GM08714 (cell line): ENCODE measurements at regions not wholly inside any gene's neighbourhood (a gene's known extent, or its start where the extent isn't known, plus 50 kb on each side); places are given as distances from the start of the nearest gene placed in this dataset.

Experiments used
- H3K4me3 ChIP-seq: fragments of 200-500 bp; sonication (Bioruptor generic); 2 replicates; pipeline ENCODE4 v1.5.1; 2014; ENCODE audit warnings: mild to moderate bottlenecking, low read length, inconsistent platforms
- ZNF274 ChIP-seq: IDR thresholded peaks from 2 replicates; pipeline ENCODE4 v1.6.1; 2012; ENCODE audit warnings: mild to moderate bottlenecking, low read depth, low read length

- no peak for TF ChIP-seq ZNF274
- no peak overlapping the region for H3K4me3 ChIP-seq
Measured at GRCh38 chr9:536597-537511, 304.6 kb upstream of the DMRT1 start.

- no peak overlapping the region for H3K4me3 ChIP-seq
- TF ChIP-seq ZNF274 = no peak
Measured at GRCh38 chr9:543478-543877, 298.0 kb upstream of the DMRT1 start.

- no peak for TF ChIP-seq ZNF274
- no peak overlapping the region for H3K4me3 ChIP-seq
Measured at GRCh38 chr9:545480-545879, 296.0 kb upstream of the DMRT1 start.

- no peak overlapping the region for H3K4me3 ChIP-seq
- no peak for TF ChIP-seq ZNF274
Measured at GRCh38 chr9:546235-546634, 295.3 kb upstream of the DMRT1 start.

- TF ChIP-seq ZNF274 = no peak
- H3K4me3 ChIP-seq = no peak overlapping the region
Measured at GRCh38 chr9:546797-547223, 294.7 kb upstream of the DMRT1 start.

GRCh38 chr9:547314-547713 lies 294.2 kb upstream of the DMRT1 start:
- no peak overlapping the region for H3K4me3 ChIP-seq
- TF ChIP-seq ZNF274 = no peak

GRCh38 chr9:549455-549997 lies 292.0 kb upstream of the DMRT1 start:
- no peak overlapping the region for H3K4me3 ChIP-seq
- TF ChIP-seq ZNF274 = no peak

- TF ChIP-seq ZNF274 = no peak
- no peak overlapping the region for H3K4me3 ChIP-seq
Measured at GRCh38 chr9:550333-550732, 291.2 kb upstream of the DMRT1 start.

GRCh38 chr9:551986-552929 lies 289.2 kb upstream of the DMRT1 start:
- TF ChIP-seq ZNF274 = no peak
- H3K4me3 ChIP-seq = no peak overlapping the region

GRCh38 chr9:555493-555892 lies 286.0 kb upstream of the DMRT1 start:
- no peak overlapping the region for H3K4me3 ChIP-seq
- TF ChIP-seq ZNF274 = no peak

- no peak for TF ChIP-seq ZNF274
- H3K4me3 ChIP-seq = no peak overlapping the region
Measured at GRCh38 chr9:556199-556598, 285.3 kb upstream of the DMRT1 start.

- no peak overlapping the region for H3K4me3 ChIP-seq
- no peak for TF ChIP-seq ZNF274
Measured at GRCh38 chr9:556675-557074, 284.8 kb upstream of the DMRT1 start.

GRCh38 chr9:557601-558201 lies 283.8 kb upstream of the DMRT1 start:
- TF ChIP-seq ZNF274 = no peak
- no peak overlapping the region for H3K4me3 ChIP-seq

GRCh38 chr9:561427-561826 lies 280.1 kb upstream of the DMRT1 start:
- no peak for TF ChIP-seq ZNF274

GRCh38 chr9:563200-563599 lies 278.3 kb upstream of the DMRT1 start:
- TF ChIP-seq ZNF274 = no peak
- H3K4me3 ChIP-seq = no peak overlapping the region

More at GRCh38 chr9:561427-561826, 280.1 kb upstream of the DMRT1 start:
- H3K4me3 ChIP-seq = no peak overlapping the region
